ENCODE measurements at regions not wholly inside any gene's neighbourhood (a gene's known extent, or its start where the extent isn't known, plus 50 kb on each side); places are given as distances from the start of the nearest gene placed in this dataset.

DNA sequence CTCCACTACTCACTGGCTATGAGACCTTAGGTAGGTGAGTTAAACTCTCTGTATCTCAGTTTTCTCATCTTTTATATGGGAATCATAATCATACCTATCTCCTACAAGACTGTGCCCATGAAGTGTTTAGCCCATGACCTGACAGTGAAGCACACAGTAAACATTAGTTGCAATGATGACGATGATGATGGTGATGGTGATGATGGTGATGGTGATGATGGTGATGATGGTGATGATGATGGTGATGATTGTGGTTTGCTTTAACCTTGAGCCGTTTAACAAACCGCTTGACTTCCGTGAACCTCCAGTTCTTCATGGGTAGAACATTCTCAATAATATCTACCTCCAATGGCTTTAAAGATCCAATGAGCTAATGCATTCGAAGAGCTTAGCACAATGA, 220.2 kb upstream of the MVB12B start:
- TF ChIP-seq, protein P1, sequence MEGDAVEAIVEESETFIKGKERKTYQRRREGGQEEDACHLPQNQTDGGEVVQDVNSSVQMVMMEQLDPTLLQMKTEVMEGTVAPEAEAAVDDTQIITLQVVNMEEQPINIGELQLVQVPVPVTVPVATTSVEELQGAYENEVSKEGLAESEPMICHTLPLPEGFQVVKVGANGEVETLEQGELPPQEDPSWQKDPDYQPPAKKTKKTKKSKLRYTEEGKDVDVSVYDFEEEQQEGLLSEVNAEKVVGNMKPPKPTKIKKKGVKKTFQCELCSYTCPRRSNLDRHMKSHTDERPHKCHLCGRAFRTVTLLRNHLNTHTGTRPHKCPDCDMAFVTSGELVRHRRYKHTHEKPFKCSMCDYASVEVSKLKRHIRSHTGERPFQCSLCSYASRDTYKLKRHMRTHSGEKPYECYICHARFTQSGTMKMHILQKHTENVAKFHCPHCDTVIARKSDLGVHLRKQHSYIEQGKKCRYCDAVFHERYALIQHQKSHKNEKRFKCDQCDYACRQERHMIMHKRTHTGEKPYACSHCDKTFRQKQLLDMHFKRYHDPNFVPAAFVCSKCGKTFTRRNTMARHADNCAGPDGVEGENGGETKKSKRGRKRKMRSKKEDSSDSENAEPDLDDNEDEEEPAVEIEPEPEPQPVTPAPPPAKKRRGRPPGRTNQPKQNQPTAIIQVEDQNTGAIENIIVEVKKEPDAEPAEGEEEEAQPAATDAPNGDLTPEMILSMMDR (IDR thresholded peaks at IDR 0.05), result no peak
- TF ChIP-seq EZH2 (IDR thresholded peaks at IDR 0.05; ENCODE audit: borderline replicate concordance, insufficient read depth, low read depth, low read length, poor library complexity, severe bottlenecking), result no peak
